H7 (cell line): ENCODE measurements at regions not wholly inside any gene's neighbourhood (a gene's known extent, or its start where the extent isn't known, plus 50 kb on each side); places are given as distances from the start of the nearest gene placed in this dataset.
A peak's percentile ranks its signal among the peaks of the same experiment; 100 is the strongest.

Experiments
- DNase-seq: peaks from one replicate; pipeline ENCODE4 v3.0.0; 2012
- H3K27me3 ChIP-seq: 2 replicates; pipeline ENCODE4 v1.6.0; 2011; ENCODE audit warnings: mild to moderate bottlenecking, low read length; ENCODE audit not compliant: control insufficient read depth, insufficient read depth
- H3K36me3 ChIP-seq: replicated peaks from 2 replicates; pipeline ENCODE4 v1.5.1; 2011; ENCODE audit warnings: low read length; ENCODE audit not compliant: control insufficient read depth, insufficient read depth
- H3K4me3 ChIP-seq: 2 replicates; pipeline ENCODE4 v1.5.1; 2011; ENCODE audit warnings: low read depth, mild to moderate bottlenecking, control low read depth, low read length, moderate library complexity; ENCODE audit not compliant: insufficient read depth

- Histone ChIP-seq H3K4me3 (peak overlapping the region; percentile 2; the same call in 1 of the 2 replicates), H3K27me3 (peaks cover 99% of the 10 kb centered on the region), H3K36me3 (no peaks in the 10 kb centered on the region)
- DNase-seq, result peak; percentile 76
Measured at GRCh38 chr4:41873380-41874295, 61.6 kb upstream of the TMEM33 start.

- DNase-seq, result no peak
- H3K4me3 ChIP-seq, result no peak overlapping the region
- no peaks in the 10 kb centered on the region for H3K36me3 ChIP-seq
- H3K27me3 ChIP-seq, result peaks cover 97% of the 10 kb centered on the region
Measured at GRCh38 chr4:41870035-41870434, 65.2 kb upstream of the TMEM33 start.

GRCh38 chr4:41866799-41867677, 68.2 kb upstream of the TMEM33 start:
- Histone ChIP-seq H3K27me3 (peaks cover 94% of the 10 kb centered on the region), H3K36me3 (no peaks in the 10 kb centered on the region), H3K4me3 (no peak overlapping the region)
- DNase-seq, result peak; percentile 64

- peak; percentile 49 for DNase-seq
- H3K36me3 ChIP-seq, result no peaks in the 10 kb centered on the region
- peak overlapping the region; percentile 11; the same call in 1 of the 2 replicates for H3K4me3 ChIP-seq
- peaks cover 91% of the 10 kb centered on the region for H3K27me3 ChIP-seq
Measured at GRCh38 chr4:41865981-41866798, 69.0 kb upstream of the TMEM33 start.

- peak; percentile 60 for DNase-seq
- Histone ChIP-seq H3K4me3 (no peak overlapping the region), H3K36me3 (no peaks in the 10 kb centered on the region), H3K27me3 (peaks cover 84% of the 10 kb centered on the region)
Measured at GRCh38 chr4:41865306-41865980, 69.8 kb upstream of the TMEM33 start.

- H3K4me3 ChIP-seq, result no peak overlapping the region
- peaks cover 23% of the 10 kb centered on the region for H3K27me3 ChIP-seq
- no peaks in the 10 kb centered on the region for H3K36me3 ChIP-seq
- DNase-seq, result no peak
Measured at GRCh38 chr4:41859087-41859486, 76.1 kb upstream of the TMEM33 start.

GRCh38 chr4:41857226-41857641, 78.0 kb upstream of the TMEM33 start:
- Histone ChIP-seq H3K4me3 (no peak overlapping the region), H3K36me3 (no peaks in the 10 kb centered on the region), H3K27me3 (peaks cover 8% of the 10 kb centered on the region)
- DNase-seq, result no peak

- no peak for DNase-seq
- Histone ChIP-seq H3K4me3 (no peak overlapping the region), H3K36me3 (no peaks in the 10 kb centered on the region), H3K27me3 (peaks cover 5% of the 10 kb centered on the region)
Measured at GRCh38 chr4:41856797-41857196, 78.4 kb upstream of the TMEM33 start.

- H3K27me3 ChIP-seq, result no peaks in the 10 kb centered on the region
- no peak overlapping the region for H3K4me3 ChIP-seq
- no peaks in the 10 kb centered on the region for H3K36me3 ChIP-seq
- DNase-seq, result no peak
Measured at GRCh38 chr4:41853973-41854372, 81.3 kb upstream of the TMEM33 start.

GRCh38 chr4:41852229-41852628, 83.0 kb upstream of the TMEM33 start:
- no peak for DNase-seq

GRCh38 chr4:41851621-41852020, 83.6 kb upstream of the TMEM33 start:
- H3K27me3 ChIP-seq, result no peaks in the 10 kb centered on the region
- no peak for DNase-seq
- H3K36me3 ChIP-seq, result no peaks in the 10 kb centered on the region
- H3K4me3 ChIP-seq, result no peak overlapping the region

More at GRCh38 chr4:41852229-41852628, 83.0 kb upstream of the TMEM33 start:
- Histone ChIP-seq H3K4me3 (no peak overlapping the region), H3K27me3 (no peaks in the 10 kb centered on the region), H3K36me3 (no peaks in the 10 kb centered on the region)

- Histone ChIP-seq H3K36me3 (no peaks in the 10 kb centered on the region), H3K27me3 (no peaks in the 10 kb centered on the region), H3K4me3 (no peak overlapping the region)
- DNase-seq, result no peak
Measured at GRCh38 chr4:41844327-41844726, 90.9 kb upstream of the TMEM33 start.

- no peak for DNase-seq
- Histone ChIP-seq H3K4me3 (no peak overlapping the region), H3K36me3 (no peaks in the 10 kb centered on the region)
Measured at GRCh38 chr4:41839916-41840854, 91.7 kb upstream of the PHOX2B start.

More at GRCh38 chr4:41839916-41840854, 91.7 kb upstream of the PHOX2B start:
- H3K27me3 ChIP-seq, result no peaks in the 10 kb centered on the region
